ENCODE measurements at regions not wholly inside any gene's neighbourhood (a gene's known extent, or its start where the extent isn't known, plus 50 kb on each side); places are given as distances from the start of the nearest gene placed in this dataset.

- no peak for TF ChIP-seq CTCF (IDR thresholded peaks at IDR 0.05)
- no peak for TF ChIP-seq POLR2A (IDR thresholded peaks at IDR 0.05)
Measured at GRCh38 chr13:50677258-50677657, 166.2 kb downstream of the DLEU7 start.

Data from heart left ventricle (tissue), 13 donors.